ENCODE measurements at regions not wholly inside any gene's neighbourhood (a gene's known extent, or its start where the extent isn't known, plus 50 kb on each side); places are given as distances from the start of the nearest gene placed in this dataset.
A peak's percentile ranks its signal among the peaks of the same experiment; 100 is the strongest.

GRCh38 chr6:169854813-169855212, 103.4 kb downstream of the ERMARD start:
- no peak overlapping the region for H3K4me3 ChIP-seq (replicated peaks; ENCODE audit: low read depth, low read length)
- no peak for DNase-seq (ENCODE audit: low read depth)
- TF ChIP-seq CTCF (IDR thresholded peaks at IDR 0.05; ENCODE audit: low read length, missing control alignments), result no peak

- H3K4me3 ChIP-seq (replicated peaks; ENCODE audit: low read depth, low read length), result no peak overlapping the region
- no peak for TF ChIP-seq CTCF (IDR thresholded peaks at IDR 0.05; ENCODE audit: low read length, missing control alignments)
- DNase-seq (ENCODE audit: low read depth), result no peak
Measured at GRCh38 chr6:169854083-169854725, 102.8 kb downstream of the ERMARD start.

- DNase-seq (ENCODE audit: low read depth), result no peak
- no peak overlapping the region for H3K4me3 ChIP-seq (replicated peaks; ENCODE audit: low read depth, low read length)
- TF ChIP-seq CTCF (IDR thresholded peaks at IDR 0.05; ENCODE audit: low read length, missing control alignments), result no peak
Measured at GRCh38 chr6:169853196-169854082, 102.0 kb downstream of the ERMARD start.

- H3K4me3 ChIP-seq (replicated peaks; ENCODE audit: low read depth, low read length), result no peak overlapping the region
- TF ChIP-seq CTCF (IDR thresholded peaks at IDR 0.05; ENCODE audit: low read length, missing control alignments), result no peak
- no peak for DNase-seq (ENCODE audit: low read depth)
Measured at GRCh38 chr6:169852504-169853195, 101.2 kb downstream of the ERMARD start.

- H3K4me3 ChIP-seq (replicated peaks; ENCODE audit: low read depth, low read length), result no peak overlapping the region
- DNase-seq (ENCODE audit: low read depth), result peak; percentile 72
- TF ChIP-seq CTCF (IDR thresholded peaks at IDR 0.05; ENCODE audit: low read length, missing control alignments), result no peak
Measured at GRCh38 chr6:169851641-169852503, 100.5 kb downstream of the ERMARD start.

GRCh38 chr6:169850746-169851145, 99.3 kb downstream of the ERMARD start:
- no peak for DNase-seq (ENCODE audit: low read depth)
- H3K4me3 ChIP-seq (replicated peaks; ENCODE audit: low read depth, low read length), result no peak overlapping the region
- no peak for TF ChIP-seq CTCF (IDR thresholded peaks at IDR 0.05; ENCODE audit: low read length, missing control alignments)

Data from fibroblast of pulmonary artery (primary cell).